AG04450 (cell line): ENCODE measurements at regions not wholly inside any gene's neighbourhood (a gene's known extent, or its start where the extent isn't known, plus 50 kb on each side); places are given as distances from the start of the nearest gene placed in this dataset.

ENCODE experiments used
- CTCF ChIA-PET: fragments of 300-600, 350-600 bp; formaldehyde crosslinking; extraction: SDS; loops from one replicate; lab custom pipeline; 2022; ENCODE audit warnings: antibody characterized with exemption, inconsistent platforms; lab: Charles Lee
- POLR2A ChIA-PET: fragments of 350-600 bp; formaldehyde crosslinking; extraction: SDS; loops from one replicate; lab custom pipeline; 2021; ENCODE audit warnings: antibody characterized with exemption, inconsistent platforms; lab: Yijun Ruan, JAX
- DNase-seq: peaks from one replicate; pipeline ENCODE4 v3.0.0-alpha.2; 2011; ENCODE audit warnings: low read depth, low spot score
- H3K27ac ChIP-seq: one replicate; pipeline ENCODE4 v1.5.1; 2012; ENCODE audit warnings: low read depth, low read length, control low read depth
- H3K27me3 ChIP-seq: one replicate; pipeline ENCODE4 v1.6.0; 2012; ENCODE audit warnings: low read length; ENCODE audit not compliant: control insufficient read depth, insufficient read depth
- H3K4me3 ChIP-seq: 2 replicates; pipeline ENCODE4 v1.5.1; 2011; ENCODE audit warnings: mild to moderate bottlenecking, low read depth, low read length, control low read depth
- H3K9me3 ChIP-seq: 2 replicates; pipeline ENCODE4 v1.5.1; 2012; ENCODE audit warnings: low read length; ENCODE audit not compliant: control insufficient read depth, insufficient read depth
- CTCF ChIP-seq: IDR thresholded peaks from 2 replicates; pipeline ENCODE4 v1.5.1; 2011; ENCODE audit warnings: low read depth, low read length, control low read depth, inconsistent platforms

- Histone ChIP-seq H3K27me3 (no peaks in the 10 kb centered on the region), H3K4me3 (no peak overlapping the region), H3K27ac (no peak overlapping the region), H3K9me3 (peaks cover 68% of the 10 kb centered on the region)
- POLR2A ChIA-PET = no interaction called here
- TF ChIP-seq CTCF = no peak
- no peak for DNase-seq
- CTCF ChIA-PET = no interaction called here
Measured at GRCh38 chrX:786441-786881, 155.9 kb downstream of the SHOX start.

- CTCF ChIA-PET = no interaction called here
- POLR2A ChIA-PET = no interaction called here
Measured at GRCh38 chrX:784829-785228, 154.2 kb downstream of the SHOX start.

GRCh38 chrX:781224-782204, 150.9 kb downstream of the SHOX start:
- DNase-seq = no peak
- Histone ChIP-seq H3K4me3 (no peak overlapping the region), H3K27me3 (no peaks in the 10 kb centered on the region), H3K9me3 (peaks cover 48% of the 10 kb centered on the region), H3K27ac (no peak overlapping the region)
- POLR2A ChIA-PET = no interaction called here
- CTCF ChIA-PET = no interaction called here
- TF ChIP-seq CTCF = no peak

More at GRCh38 chrX:784829-785228, 154.2 kb downstream of the SHOX start:
- no peak for DNase-seq
- H3K27ac ChIP-seq = no peak overlapping the region
- H3K27me3 ChIP-seq = no peaks in the 10 kb centered on the region
- no peak overlapping the region for H3K4me3 ChIP-seq
- no peak for TF ChIP-seq CTCF
- peaks cover 57% of the 10 kb centered on the region for H3K9me3 ChIP-seq

GRCh38 chrX:776529-777230, 146.1 kb downstream of the SHOX start:
- TF ChIP-seq CTCF = no peak
- H3K27ac ChIP-seq = no peak overlapping the region
- no peak overlapping the region for H3K4me3 ChIP-seq
- DNase-seq = no peak
- POLR2A ChIA-PET = no interaction called here
- CTCF ChIA-PET = no interaction called here
- H3K27me3 ChIP-seq = no peaks in the 10 kb centered on the region
- H3K9me3 ChIP-seq = peaks cover 58% of the 10 kb centered on the region

- no peak overlapping the region for H3K27ac ChIP-seq
- no peaks in the 10 kb centered on the region for H3K27me3 ChIP-seq
- no peak for TF ChIP-seq CTCF
- H3K4me3 ChIP-seq = no peak overlapping the region
- H3K9me3 ChIP-seq = peaks cover 56% of the 10 kb centered on the region
- DNase-seq = no peak
- CTCF ChIA-PET = no interaction called here
- POLR2A ChIA-PET = no interaction called here
Measured at GRCh38 chrX:776061-776460, 145.5 kb downstream of the SHOX start.
